Osteoblast (primary cell): ENCODE measurements at regions not wholly inside any gene's neighbourhood (a gene's known extent, or its start where the extent isn't known, plus 50 kb on each side); places are given as distances from the start of the nearest gene placed in this dataset.

Experiments used
- DNase-seq: peaks from one replicate; pipeline ENCODE4 v3.0.0; 2011; ENCODE audit warnings: low spot score, mixed read lengths; ENCODE audit not compliant: insufficient read length; ENCODE audit errors: missing footprints
- H2AFZ ChIP-seq: 2 replicates; pipeline ENCODE4 v1.6.0; 2011; ENCODE audit warnings: mild to moderate bottlenecking, low read length
- H3K27ac ChIP-seq: 2 replicates; pipeline ENCODE4 v1.5.1; 2011; ENCODE audit warnings: mild to moderate bottlenecking, low read depth, low read length, moderate library complexity
- H3K27me3 ChIP-seq: 2 replicates; pipeline ENCODE4 v1.6.0; 2012; ENCODE audit warnings: mild to moderate bottlenecking, control low read depth, inconsistent platforms, low read length, moderate library complexity; ENCODE audit not compliant: insufficient read depth
- H3K36me3 ChIP-seq: 2 replicates; pipeline ENCODE4 v1.5.1; 2011; ENCODE audit warnings: mild to moderate bottlenecking, low read length, control low read depth, moderate library complexity; ENCODE audit not compliant: insufficient read depth
- H3K4me1 ChIP-seq: 2 replicates; pipeline ENCODE4 v1.5.1; 2011; ENCODE audit warnings: mild to moderate bottlenecking, low read length, control low read depth, moderate library complexity; ENCODE audit not compliant: insufficient read depth
- H3K4me2 ChIP-seq: 2 replicates; pipeline ENCODE4 v1.6.0; 2011; ENCODE audit warnings: mild to moderate bottlenecking, low read length; ENCODE audit not compliant: insufficient read depth
- H3K4me3 ChIP-seq: fragments of 200-600 bp; sonication (generic); 3 replicates; pipeline ENCODE4 v1.5.1; 2012; ENCODE audit warnings: mild to moderate bottlenecking, low read length, inconsistent platforms; ENCODE audit not compliant: insufficient read depth
- H3K79me2 ChIP-seq: 2 replicates; pipeline ENCODE4 v1.6.0; 2012; ENCODE audit warnings: mild to moderate bottlenecking, low read length, control low read depth, inconsistent platforms; ENCODE audit not compliant: insufficient read depth
- H3K9me3 ChIP-seq: 2 replicates; pipeline ENCODE4 v1.5.1; 2011; ENCODE audit warnings: low read depth, low read length, control low read depth
- H4K20me1 ChIP-seq: 2 replicates; pipeline ENCODE4 v1.6.0; 2012; ENCODE audit warnings: mild to moderate bottlenecking, low read length, control low read depth; ENCODE audit not compliant: insufficient read depth
- TF ChIP-seq, protein P1 (sequence below): IDR thresholded peaks from 2 replicates; pipeline ENCODE4 v1.5.1; 2011; ENCODE audit warnings: mild to moderate bottlenecking, low read depth, low read length, moderate library complexity; ENCODE audit errors: extremely low read depth

DNA sequence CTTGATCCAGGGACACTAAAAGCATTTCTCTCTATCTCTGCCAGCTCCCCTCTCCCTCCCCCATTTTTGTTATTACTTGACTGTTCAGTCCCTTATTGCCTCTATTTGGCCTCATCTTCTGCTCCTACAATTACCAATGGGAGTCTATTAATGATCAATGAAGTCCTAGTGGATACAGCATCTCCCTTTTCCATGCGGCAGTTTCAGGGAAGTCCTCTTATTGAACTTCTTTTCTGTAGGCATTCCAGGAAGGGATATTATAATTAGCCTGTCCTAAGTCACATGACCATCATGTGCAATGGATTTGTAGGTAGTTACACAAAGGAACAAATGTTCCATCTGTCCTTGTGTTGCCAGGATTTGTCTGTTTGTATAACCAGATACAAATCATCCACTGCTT is 495.1 kb upstream of the CNTNAP5 start:
- no peaks in the 10 kb centered on the region for H3K27me3 ChIP-seq
- no peaks in the 10 kb centered on the region for H4K20me1 ChIP-seq
- H3K4me2 ChIP-seq: no peak overlapping the region
- no peak overlapping the region for H2AFZ ChIP-seq
- H3K4me3 ChIP-seq: no peak overlapping the region
- no peaks in the 10 kb centered on the region for H3K36me3 ChIP-seq
- peaks cover 2% of the 10 kb centered on the region for H3K9me3 ChIP-seq
- no peak for DNase-seq
- H3K79me2 ChIP-seq: no peaks in the 10 kb centered on the region
- no peak overlapping the region for H3K27ac ChIP-seq
- no peaks in the 10 kb centered on the region for H3K4me1 ChIP-seq
- TF ChIP-seq, protein P1, sequence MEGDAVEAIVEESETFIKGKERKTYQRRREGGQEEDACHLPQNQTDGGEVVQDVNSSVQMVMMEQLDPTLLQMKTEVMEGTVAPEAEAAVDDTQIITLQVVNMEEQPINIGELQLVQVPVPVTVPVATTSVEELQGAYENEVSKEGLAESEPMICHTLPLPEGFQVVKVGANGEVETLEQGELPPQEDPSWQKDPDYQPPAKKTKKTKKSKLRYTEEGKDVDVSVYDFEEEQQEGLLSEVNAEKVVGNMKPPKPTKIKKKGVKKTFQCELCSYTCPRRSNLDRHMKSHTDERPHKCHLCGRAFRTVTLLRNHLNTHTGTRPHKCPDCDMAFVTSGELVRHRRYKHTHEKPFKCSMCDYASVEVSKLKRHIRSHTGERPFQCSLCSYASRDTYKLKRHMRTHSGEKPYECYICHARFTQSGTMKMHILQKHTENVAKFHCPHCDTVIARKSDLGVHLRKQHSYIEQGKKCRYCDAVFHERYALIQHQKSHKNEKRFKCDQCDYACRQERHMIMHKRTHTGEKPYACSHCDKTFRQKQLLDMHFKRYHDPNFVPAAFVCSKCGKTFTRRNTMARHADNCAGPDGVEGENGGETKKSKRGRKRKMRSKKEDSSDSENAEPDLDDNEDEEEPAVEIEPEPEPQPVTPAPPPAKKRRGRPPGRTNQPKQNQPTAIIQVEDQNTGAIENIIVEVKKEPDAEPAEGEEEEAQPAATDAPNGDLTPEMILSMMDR: no peak

DNA sequence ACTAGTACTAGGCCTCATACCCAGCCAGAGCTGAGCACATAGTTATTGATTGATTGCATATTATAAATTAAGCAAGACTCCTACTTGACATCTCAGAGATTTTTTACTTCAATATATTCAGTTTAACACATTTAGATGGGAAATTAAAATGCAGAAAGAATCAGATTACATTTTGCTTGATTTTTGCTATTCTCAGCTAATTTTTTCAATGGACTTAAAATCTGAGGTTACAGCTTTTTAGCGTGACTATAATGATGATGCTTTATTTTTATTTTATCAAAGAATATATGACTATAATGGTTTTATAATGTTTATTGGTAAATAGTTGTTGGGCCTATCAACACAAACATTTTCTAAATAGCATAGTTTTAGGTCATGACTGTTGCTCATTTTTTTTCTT is 493.0 kb upstream of the CNTNAP5 start:
- TF ChIP-seq, protein P1: no peak
- DNase-seq: no peak
- H3K4me1 ChIP-seq: no peaks in the 10 kb centered on the region

DNA sequence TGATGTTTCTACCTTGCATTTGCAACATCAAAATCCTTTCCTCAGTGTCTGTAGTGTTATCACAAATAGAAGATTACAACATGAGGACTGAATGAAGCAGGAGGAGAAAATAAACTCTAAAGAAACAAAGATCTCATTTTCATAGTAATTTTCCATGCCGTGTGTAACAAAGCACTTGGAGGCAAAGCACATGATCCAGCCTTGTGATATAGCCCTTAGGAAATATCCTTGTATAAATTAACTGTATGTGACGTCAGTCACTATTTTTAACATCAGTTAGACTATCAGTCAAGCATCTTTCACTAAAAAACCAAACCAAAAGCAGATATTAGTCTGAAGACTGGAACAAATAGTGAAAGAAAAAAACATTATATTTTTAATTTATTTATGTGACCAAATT is 492.1 kb upstream of the CNTNAP5 start:
- TF ChIP-seq, protein P1: no peak

More for the DNA sequence above, 493.0 kb upstream of the CNTNAP5 start:
- no peaks in the 10 kb centered on the region for H3K79me2 ChIP-seq
- no peaks in the 10 kb centered on the region for H3K9me3 ChIP-seq
- no peak overlapping the region for H3K4me3 ChIP-seq
- H3K36me3 ChIP-seq: no peaks in the 10 kb centered on the region
- no peaks in the 10 kb centered on the region for H4K20me1 ChIP-seq
- no peak overlapping the region for H2AFZ ChIP-seq
- H3K27me3 ChIP-seq: no peaks in the 10 kb centered on the region
- no peak overlapping the region for H3K27ac ChIP-seq
- no peak overlapping the region for H3K4me2 ChIP-seq

DNA sequence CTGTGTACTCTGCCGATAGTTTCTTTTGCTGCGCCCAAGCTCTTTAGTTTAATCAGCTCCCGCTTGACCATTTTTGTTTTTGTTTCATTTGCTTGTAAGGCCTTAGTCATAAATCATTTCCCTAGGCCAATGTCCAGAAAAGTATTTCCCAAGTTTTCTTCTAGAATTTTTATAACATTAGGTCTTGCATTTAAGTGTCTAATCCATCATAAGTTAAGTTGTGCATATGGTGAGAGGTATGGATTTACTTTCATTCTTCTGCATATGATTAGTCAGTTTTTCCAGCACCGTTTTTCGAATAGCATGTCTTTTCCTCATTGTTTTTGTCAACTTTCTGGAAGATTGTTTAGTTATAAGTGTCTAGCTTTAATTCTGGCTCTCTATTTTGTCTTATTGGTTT is 484.8 kb upstream of the CNTNAP5 start:
- H3K27me3 ChIP-seq: no peaks in the 10 kb centered on the region
- no peak for DNase-seq
- H3K36me3 ChIP-seq: no peaks in the 10 kb centered on the region
- no peaks in the 10 kb centered on the region for H3K79me2 ChIP-seq
- H3K4me1 ChIP-seq: no peaks in the 10 kb centered on the region
- no peak overlapping the region for H3K4me3 ChIP-seq
- TF ChIP-seq, protein P1: no peak
- no peak overlapping the region for H3K27ac ChIP-seq
- no peaks in the 10 kb centered on the region for H3K9me3 ChIP-seq
- H2AFZ ChIP-seq: no peak overlapping the region
- H3K4me2 ChIP-seq: no peak overlapping the region
- H4K20me1 ChIP-seq: no peaks in the 10 kb centered on the region

More for the DNA sequence above, 492.1 kb upstream of the CNTNAP5 start:
- DNase-seq: no peak
- H3K4me1 ChIP-seq: no peaks in the 10 kb centered on the region
- H3K79me2 ChIP-seq: no peaks in the 10 kb centered on the region
- H4K20me1 ChIP-seq: no peaks in the 10 kb centered on the region
- no peak overlapping the region for H3K4me3 ChIP-seq
- H3K27ac ChIP-seq: no peak overlapping the region
- H3K27me3 ChIP-seq: no peaks in the 10 kb centered on the region
- H2AFZ ChIP-seq: no peak overlapping the region
- no peaks in the 10 kb centered on the region for H3K9me3 ChIP-seq
- H3K36me3 ChIP-seq: no peaks in the 10 kb centered on the region
- H3K4me2 ChIP-seq: no peak overlapping the region
